ENCODE measurements at regions not wholly inside any gene's neighbourhood (a gene's known extent, or its start where the extent isn't known, plus 50 kb on each side); places are given as distances from the start of the nearest gene placed in this dataset.

DNA sequence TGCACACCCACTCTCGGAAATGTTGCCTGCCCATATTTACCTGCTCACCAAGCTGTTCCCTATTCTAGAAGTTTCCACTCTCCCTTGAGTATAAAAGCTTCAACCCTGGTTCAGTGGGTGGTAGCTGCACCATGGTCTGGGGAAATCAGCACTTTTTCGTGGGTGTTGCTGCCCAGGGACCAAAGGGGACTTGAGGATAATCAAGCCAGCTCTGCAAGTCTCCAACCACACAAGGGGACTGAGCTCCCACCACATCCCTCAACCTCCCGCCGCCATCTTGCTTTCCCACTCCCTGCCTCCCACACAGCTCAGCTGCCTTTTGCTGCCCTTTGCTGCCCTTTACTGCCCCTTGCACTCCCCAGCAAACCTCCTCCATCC is 210.0 kb downstream of the AUH start:
- TF ChIP-seq, protein P1, sequence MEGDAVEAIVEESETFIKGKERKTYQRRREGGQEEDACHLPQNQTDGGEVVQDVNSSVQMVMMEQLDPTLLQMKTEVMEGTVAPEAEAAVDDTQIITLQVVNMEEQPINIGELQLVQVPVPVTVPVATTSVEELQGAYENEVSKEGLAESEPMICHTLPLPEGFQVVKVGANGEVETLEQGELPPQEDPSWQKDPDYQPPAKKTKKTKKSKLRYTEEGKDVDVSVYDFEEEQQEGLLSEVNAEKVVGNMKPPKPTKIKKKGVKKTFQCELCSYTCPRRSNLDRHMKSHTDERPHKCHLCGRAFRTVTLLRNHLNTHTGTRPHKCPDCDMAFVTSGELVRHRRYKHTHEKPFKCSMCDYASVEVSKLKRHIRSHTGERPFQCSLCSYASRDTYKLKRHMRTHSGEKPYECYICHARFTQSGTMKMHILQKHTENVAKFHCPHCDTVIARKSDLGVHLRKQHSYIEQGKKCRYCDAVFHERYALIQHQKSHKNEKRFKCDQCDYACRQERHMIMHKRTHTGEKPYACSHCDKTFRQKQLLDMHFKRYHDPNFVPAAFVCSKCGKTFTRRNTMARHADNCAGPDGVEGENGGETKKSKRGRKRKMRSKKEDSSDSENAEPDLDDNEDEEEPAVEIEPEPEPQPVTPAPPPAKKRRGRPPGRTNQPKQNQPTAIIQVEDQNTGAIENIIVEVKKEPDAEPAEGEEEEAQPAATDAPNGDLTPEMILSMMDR (IDR thresholded peaks at IDR 0.05) = no peak
- TF ChIP-seq POLR2A (IDR thresholded peaks at IDR 0.05) = no peak

All from esophagus squamous epithelium (tissue), 4 donors.